ENCODE measurements at regions not wholly inside any gene's neighbourhood (a gene's known extent, or its start where the extent isn't known, plus 50 kb on each side); places are given as distances from the start of the nearest gene placed in this dataset.
A peak's percentile ranks its signal among the peaks of the same experiment; 100 is the strongest.
"Not testable (repeated sequence)": the region's sequence is repeated elsewhere in the genome, so short reads cannot be mapped to it uniquely, and the experiment has no call there.

GRCh38 chr1:178607718-178608408 is 95.0 kb downstream of the TEX35 start:
- no peak for DNase-seq (ENCODE audit: low read depth)
- H3K4me3 ChIP-seq (ENCODE audit: low read depth, low read length), result no peak overlapping the region
- no peak for TF ChIP-seq CTCF (conservative IDR thresholded peaks at IDR 0.05; ENCODE audit: low read depth, low read length)

GRCh38 chr1:178609015-178609414 is 96.1 kb downstream of the TEX35 start:
- no peak for TF ChIP-seq CTCF (conservative IDR thresholded peaks at IDR 0.05; ENCODE audit: low read depth, low read length)
- no peak overlapping the region for H3K4me3 ChIP-seq (ENCODE audit: low read depth, low read length)
- DNase-seq (ENCODE audit: low read depth), result no peak

GRCh38 chr1:178610690-178611410 is 97.9 kb downstream of the TEX35 start:
- DNase-seq (ENCODE audit: low read depth), result peak; percentile 33
- H3K4me3 ChIP-seq (ENCODE audit: low read depth, low read length), result not testable (repeated sequence)

- no peak for TF ChIP-seq CTCF (conservative IDR thresholded peaks at IDR 0.05; ENCODE audit: low read depth, low read length)
- DNase-seq (ENCODE audit: low read depth), result no peak
- no peak overlapping the region for H3K4me3 ChIP-seq (ENCODE audit: low read depth, low read length)
Measured at GRCh38 chr1:178612261-178612660, 99.4 kb downstream of the TEX35 start.

- no peak overlapping the region for H3K4me3 ChIP-seq (ENCODE audit: low read depth, low read length)
- no peak for TF ChIP-seq CTCF (conservative IDR thresholded peaks at IDR 0.05; ENCODE audit: low read depth, low read length)
- no peak for DNase-seq (ENCODE audit: low read depth)
Measured at GRCh38 chr1:178613271-178613945, 100.5 kb downstream of the TEX35 start.

GRCh38 chr1:178614286-178614685 is 101.4 kb downstream of the TEX35 start:
- DNase-seq (ENCODE audit: low read depth), result no peak
- H3K4me3 ChIP-seq (ENCODE audit: low read depth, low read length), result no peak overlapping the region
- no peak for TF ChIP-seq CTCF (conservative IDR thresholded peaks at IDR 0.05; ENCODE audit: low read depth, low read length)

GRCh38 chr1:178619042-178619927 is 105.8 kb upstream of the RALGPS2 start:
- no peak for TF ChIP-seq CTCF (conservative IDR thresholded peaks at IDR 0.05; ENCODE audit: low read depth, low read length)
- DNase-seq (ENCODE audit: low read depth), result no peak
- no peak overlapping the region for H3K4me3 ChIP-seq (ENCODE audit: low read depth, low read length)

Data from epithelial cell of proximal tubule (primary cell).